Erythroblast (primary cell): ENCODE measurements at regions not wholly inside any gene's neighbourhood (a gene's known extent, or its start where the extent isn't known, plus 50 kb on each side); places are given as distances from the start of the nearest gene placed in this dataset.

Source experiments
- GATA1 ChIP-seq: IDR thresholded peaks from 2 replicates; pipeline ENCODE4 v1.6.1; 2011; ENCODE audit warnings: low read depth, mild to moderate bottlenecking, control low read depth, low read length, moderate library complexity
- POLR2A ChIP-seq: IDR thresholded peaks from 2 replicates; pipeline ENCODE4 v1.6.1; 2011; ENCODE audit warnings: mild to moderate bottlenecking, low read length

- TF ChIP-seq POLR2A, result no peak
- no peak for TF ChIP-seq GATA1
Measured at GRCh38 chr11:19558189-19558986, 154.2 kb upstream of the NAV2 start.
